Central memory CD8-positive, alpha-beta T cell (primary cell): ENCODE measurements at regions not wholly inside any gene's neighbourhood (a gene's known extent, or its start where the extent isn't known, plus 50 kb on each side); places are given as distances from the start of the nearest gene placed in this dataset.

Experiments used
- ATAC-seq: fragments of 150-1000 bp; cut with Tn5 transposase; replicated peaks from 2 replicates; pipeline ENCODE4 v1.10.0; 2022; ENCODE audit warnings: mild to moderate bottlenecking, moderate FRiP score, moderate number of reproducible peaks; ENCODE audit not compliant: poor library complexity, severe bottlenecking; ENCODE audit errors: extremely low read depth
- DNase-seq, 2 donors: peaks; one replicate each; pipeline ENCODE4 v3.0.0; 2021; ENCODE audit warnings: low spot score in 2 of 2
- H3K27ac Mint-ChIP-seq: one replicate; pipeline ENCODE4 v1.8.0; 2022; ENCODE audit warnings: low read depth, mild to moderate bottlenecking, moderate library complexity, mixed read lengths
- H3K27me3 Mint-ChIP-seq: one replicate; pipeline ENCODE4 v1.8.0; 2022; ENCODE audit warnings: mixed read lengths
- H3K36me3 Mint-ChIP-seq: one replicate; pipeline ENCODE4 v1.8.0; 2022; ENCODE audit warnings: mild to moderate bottlenecking, moderate library complexity, mixed read lengths; ENCODE audit not compliant: insufficient read depth
- H3K4me1 Mint-ChIP-seq: one replicate; pipeline ENCODE4 v1.8.0; 2022; ENCODE audit warnings: mixed read lengths
- H3K4me3 Mint-ChIP-seq: one replicate; pipeline ENCODE4 v1.8.0; 2022; ENCODE audit warnings: mild to moderate bottlenecking, moderate library complexity, mixed read lengths
- H3K9me3 Mint-ChIP-seq: one replicate; pipeline ENCODE4 v1.8.0; 2022; ENCODE audit warnings: mixed read lengths

DNA sequence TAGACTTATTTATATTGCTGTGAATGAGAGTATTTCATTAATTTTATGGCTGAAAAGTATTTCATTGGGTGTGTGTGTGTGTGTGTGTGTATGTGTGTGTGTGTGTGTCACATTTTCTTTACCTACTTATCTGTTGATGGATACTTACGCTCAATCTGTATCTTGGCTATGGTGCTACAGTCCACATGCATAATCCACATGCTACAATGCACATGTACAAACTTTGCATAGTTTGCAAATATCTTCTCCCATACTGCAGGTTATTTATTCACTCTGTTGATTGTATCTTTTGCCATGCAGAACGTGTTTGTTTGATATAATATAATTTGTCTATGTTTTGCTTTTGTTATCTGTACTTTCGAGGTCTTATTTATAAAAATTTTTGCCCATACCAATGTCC lies 167.8 kb downstream of the RAB28 start:
- no peaks in the 10 kb centered on the region for H3K9me3 Mint-ChIP-seq

DNA sequence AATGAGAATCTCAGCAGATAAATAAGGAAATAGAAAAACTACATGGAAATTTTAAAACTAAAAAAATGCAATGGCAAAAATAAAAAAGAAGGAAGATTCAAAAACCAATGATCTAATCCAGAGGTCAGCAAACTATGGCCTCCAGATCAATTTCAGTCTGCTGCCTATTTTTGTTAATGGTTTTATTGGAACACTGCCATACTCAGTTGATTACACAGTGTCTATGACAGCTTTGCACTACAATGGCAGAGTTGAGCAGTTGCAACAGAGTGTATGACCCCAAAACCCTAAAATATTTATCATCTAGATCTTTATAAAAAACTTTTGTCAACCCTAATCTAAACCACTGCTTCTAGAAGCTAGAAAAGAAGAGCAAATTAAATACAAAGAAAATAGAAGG lies 170.3 kb downstream of the RAB28 start:
- no peaks in the 10 kb centered on the region for H3K9me3 Mint-ChIP-seq
- no peaks in the 10 kb centered on the region for H3K4me1 Mint-ChIP-seq
- no peak for DNase-seq
- H3K4me3 Mint-ChIP-seq, result no peak overlapping the region
- no peak for ATAC-seq
- no peaks in the 10 kb centered on the region for H3K36me3 Mint-ChIP-seq
- no peak overlapping the region for H3K27ac Mint-ChIP-seq
- no peaks in the 10 kb centered on the region for H3K27me3 Mint-ChIP-seq

More for the DNA sequence above, 167.8 kb downstream of the RAB28 start:
- ATAC-seq (no peak), DNase-seq (no peak)
- H3K36me3 Mint-ChIP-seq, result peaks cover 1% of the 10 kb centered on the region
- no peak overlapping the region for H3K27ac Mint-ChIP-seq
- no peak overlapping the region for H3K4me3 Mint-ChIP-seq
- no peaks in the 10 kb centered on the region for H3K27me3 Mint-ChIP-seq
- no peaks in the 10 kb centered on the region for H3K4me1 Mint-ChIP-seq

DNA sequence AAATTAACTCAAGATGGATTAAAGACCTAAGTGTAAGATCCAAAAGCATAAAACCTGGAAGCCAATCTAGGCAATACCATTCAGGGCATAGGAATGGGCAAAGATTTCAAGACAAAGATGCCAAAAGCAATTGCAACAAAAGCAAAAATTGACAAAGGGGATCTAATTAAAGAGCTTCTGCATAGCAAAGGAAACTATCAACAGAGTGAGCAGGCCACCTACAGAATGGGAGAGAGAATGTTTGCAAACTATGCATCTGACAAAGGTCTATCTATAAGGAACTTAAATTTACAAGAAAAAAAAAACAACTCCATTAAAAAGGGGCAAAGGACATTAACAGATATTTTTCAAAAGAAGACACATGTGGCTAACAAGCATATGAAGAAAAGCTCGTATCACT lies 171.9 kb downstream of the RAB28 start:
- Mint-ChIP-seq H3K4me3 (no peak overlapping the region), H3K27ac (no peak overlapping the region), H3K27me3 (no peaks in the 10 kb centered on the region), H3K4me1 (no peaks in the 10 kb centered on the region), H3K9me3 (no peaks in the 10 kb centered on the region), H3K36me3 (no peaks in the 10 kb centered on the region)
- no peak for DNase-seq
- ATAC-seq, result no peak

DNA sequence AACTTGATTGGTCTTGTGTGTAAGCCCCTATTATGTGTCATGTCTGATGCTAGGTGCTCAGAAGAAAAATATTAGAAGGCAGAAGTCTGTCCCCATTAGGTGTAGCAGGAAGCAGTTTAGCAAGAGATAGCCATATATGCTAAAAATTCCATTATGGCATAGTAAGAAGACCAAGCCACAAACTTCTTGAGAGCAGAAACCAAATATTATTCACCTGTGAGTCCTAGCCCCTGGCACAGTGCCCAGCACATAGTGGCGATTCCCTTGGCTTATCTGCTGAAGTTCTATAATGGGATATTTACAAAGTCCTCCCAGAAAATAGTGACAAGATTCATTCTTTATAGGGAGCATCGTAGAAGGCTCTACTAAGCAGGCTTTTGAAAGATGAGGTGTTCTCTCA lies 174.4 kb downstream of the RAB28 start:
- no peaks in the 10 kb centered on the region for H3K4me1 Mint-ChIP-seq
- H3K9me3 Mint-ChIP-seq, result no peaks in the 10 kb centered on the region
- H3K36me3 Mint-ChIP-seq, result no peaks in the 10 kb centered on the region
- H3K4me3 Mint-ChIP-seq, result no peak overlapping the region
- DNase-seq (no peak), ATAC-seq (no peak)
- H3K27ac Mint-ChIP-seq, result no peak overlapping the region
- H3K27me3 Mint-ChIP-seq, result no peaks in the 10 kb centered on the region

DNA sequence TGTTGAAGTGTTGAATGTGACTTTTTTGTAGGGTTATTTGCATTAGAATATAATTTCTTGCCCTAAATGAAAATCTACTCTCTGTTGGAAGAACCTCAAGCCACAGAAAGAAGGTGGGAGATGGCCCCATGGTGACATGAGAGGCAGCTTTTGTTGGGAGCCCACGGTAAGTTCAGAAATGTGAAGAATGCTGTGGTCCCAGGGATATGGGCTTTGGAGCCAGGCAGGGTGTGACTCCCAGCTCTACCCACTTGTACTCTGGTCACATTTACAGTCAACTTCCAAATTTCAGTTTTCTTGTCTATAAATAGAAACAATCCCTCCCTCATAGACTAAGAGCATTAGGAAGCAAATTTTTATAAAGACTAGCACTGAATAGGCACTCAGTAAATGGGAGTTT lies 177.8 kb downstream of the RAB28 start:
- ATAC-seq, result no peak
- no peak overlapping the region for H3K27ac Mint-ChIP-seq
- H3K27me3 Mint-ChIP-seq, result no peaks in the 10 kb centered on the region
- H3K36me3 Mint-ChIP-seq, result no peaks in the 10 kb centered on the region
- H3K9me3 Mint-ChIP-seq, result no peaks in the 10 kb centered on the region
- DNase-seq, result no peak
- H3K4me1 Mint-ChIP-seq, result no peaks in the 10 kb centered on the region
- H3K4me3 Mint-ChIP-seq, result no peak overlapping the region

DNA sequence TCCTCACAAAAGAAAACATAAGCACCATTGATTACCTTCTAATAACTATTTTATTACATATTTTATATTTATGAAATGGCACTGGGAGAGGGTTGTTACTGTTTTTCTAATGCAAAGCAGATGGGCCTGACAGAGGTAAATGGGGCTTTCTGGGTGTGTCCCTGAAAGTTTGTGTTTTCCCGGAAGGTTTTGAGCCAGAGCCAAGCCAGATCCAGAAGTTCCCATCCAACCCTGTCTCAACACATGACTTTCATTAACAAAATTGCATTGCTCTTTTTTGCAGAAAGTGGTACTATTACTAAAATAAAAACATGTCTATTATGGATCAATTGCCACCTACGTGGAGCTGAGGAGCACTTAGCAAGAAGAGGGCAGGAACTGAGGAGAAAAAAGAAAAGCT lies 181.3 kb downstream of the RAB28 start:
- Mint-ChIP-seq H3K4me3 (no peak overlapping the region), H3K4me1 (no peaks in the 10 kb centered on the region), H3K27me3 (no peaks in the 10 kb centered on the region), H3K27ac (no peak overlapping the region), H3K9me3 (peaks cover 20% of the 10 kb centered on the region), H3K36me3 (no peaks in the 10 kb centered on the region)
- no peak for DNase-seq
- no peak for ATAC-seq

DNA sequence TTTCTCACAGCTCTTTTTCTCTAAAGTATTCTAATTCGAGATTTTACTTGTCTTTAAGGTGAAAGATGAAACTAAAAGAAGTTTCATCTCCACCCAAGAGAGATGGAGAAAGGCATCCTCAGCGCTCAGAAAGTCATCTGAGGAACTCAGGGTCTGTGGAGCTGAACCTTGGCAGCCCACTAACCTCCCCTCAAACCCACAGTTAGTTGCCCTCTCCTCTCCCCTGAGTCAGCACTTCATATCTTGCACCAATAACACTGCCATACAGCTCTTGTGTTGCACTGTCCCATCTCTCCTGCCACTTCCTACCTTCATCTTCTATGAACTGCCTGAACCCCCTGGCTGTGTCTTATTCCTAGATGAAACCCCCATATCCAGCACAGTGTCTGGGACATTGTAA lies 184.8 kb downstream of the RAB28 start:
- no peak for ATAC-seq

DNA sequence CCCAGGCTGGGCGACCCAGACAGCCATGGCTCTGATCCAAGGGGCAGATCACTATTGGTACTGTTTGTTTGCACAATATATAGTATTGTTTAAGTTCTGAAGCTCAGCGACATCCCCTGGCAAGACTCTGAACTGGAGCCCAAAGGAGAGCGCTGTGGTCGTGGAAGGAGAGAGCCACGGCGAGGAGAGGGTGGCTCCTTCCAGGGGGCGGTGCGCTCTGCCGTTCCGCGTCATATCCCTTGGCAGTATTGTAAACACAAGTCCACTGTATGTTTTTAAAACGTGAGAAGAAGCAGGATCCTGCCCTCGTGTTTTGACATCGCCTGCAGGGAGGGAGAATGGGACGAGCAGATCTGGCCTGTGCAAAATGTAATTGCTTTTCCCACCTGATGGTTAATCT lies 185.5 kb downstream of the RAB28 start:
- H3K9me3 Mint-ChIP-seq, result peaks cover 28% of the 10 kb centered on the region
- ATAC-seq (no peak), DNase-seq (no peak)
- no peak overlapping the region for H3K27ac Mint-ChIP-seq
- H3K27me3 Mint-ChIP-seq, result no peaks in the 10 kb centered on the region
- no peaks in the 10 kb centered on the region for H3K4me1 Mint-ChIP-seq
- no peaks in the 10 kb centered on the region for H3K36me3 Mint-ChIP-seq
- no peak overlapping the region for H3K4me3 Mint-ChIP-seq

More for the DNA sequence above, 184.8 kb downstream of the RAB28 start:
- Mint-ChIP-seq H3K27ac (no peak overlapping the region), H3K36me3 (no peaks in the 10 kb centered on the region), H3K27me3 (no peaks in the 10 kb centered on the region), H3K4me1 (no peaks in the 10 kb centered on the region), H3K4me3 (no peak overlapping the region), H3K9me3 (peaks cover 28% of the 10 kb centered on the region)
- no peak for DNase-seq

DNA sequence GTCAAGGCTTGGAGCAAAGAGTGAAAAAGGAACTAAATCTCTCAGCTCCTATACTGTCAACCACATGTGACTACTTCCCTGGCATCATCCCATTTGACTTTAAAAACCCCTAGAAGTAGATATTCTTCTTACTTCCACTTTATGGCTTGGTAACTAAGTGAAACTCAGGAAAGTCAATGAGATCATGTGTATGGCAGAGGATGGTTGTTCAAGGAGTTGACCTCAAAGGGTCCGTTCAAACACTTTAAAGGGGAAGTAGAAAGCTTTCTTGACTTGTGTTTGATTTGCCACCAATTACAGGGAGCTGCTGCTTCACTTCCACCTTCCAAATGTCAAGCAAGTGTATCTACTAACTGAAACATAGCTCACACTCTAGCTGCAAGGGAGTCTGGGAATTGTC lies 187.2 kb downstream of the RAB28 start:
- H3K27ac Mint-ChIP-seq, result no peak overlapping the region
- H3K9me3 Mint-ChIP-seq, result peaks cover 33% of the 10 kb centered on the region
- ATAC-seq (no peak), DNase-seq (no peak)
- no peaks in the 10 kb centered on the region for H3K4me1 Mint-ChIP-seq
- no peaks in the 10 kb centered on the region for H3K36me3 Mint-ChIP-seq
- no peak overlapping the region for H3K4me3 Mint-ChIP-seq
- H3K27me3 Mint-ChIP-seq, result no peaks in the 10 kb centered on the region

DNA sequence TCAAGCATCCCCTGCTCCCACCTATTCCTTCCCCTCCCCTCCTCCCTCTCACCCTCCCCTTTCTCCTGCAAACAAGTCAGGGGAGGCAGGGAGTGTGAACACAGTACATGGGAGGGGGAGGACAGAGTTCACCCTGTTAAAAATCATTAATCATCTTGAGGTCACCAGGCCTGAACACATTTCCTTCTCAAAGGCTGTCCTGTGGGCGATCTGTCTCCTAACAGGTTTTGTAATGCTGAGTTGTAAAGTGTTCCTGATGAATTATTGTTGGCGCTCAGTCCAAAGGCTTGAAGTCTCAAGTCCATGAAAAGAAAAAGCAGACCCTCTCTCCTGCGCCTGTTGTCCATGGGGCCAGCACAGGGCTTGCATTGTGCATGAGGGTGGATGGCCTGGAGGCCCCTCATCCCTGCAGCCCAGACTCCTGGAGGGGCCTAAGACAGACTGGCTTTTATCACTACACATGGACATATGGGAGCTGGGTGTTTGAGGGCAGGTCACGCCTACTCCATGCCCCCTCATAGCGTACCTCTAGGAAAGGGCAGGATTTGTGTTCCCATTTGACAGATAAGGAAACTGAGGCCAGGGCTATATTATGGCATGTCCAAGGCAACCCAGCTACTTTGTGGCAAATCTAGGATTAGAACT lies 189.1 kb downstream of the RAB28 start:
- H3K4me1 Mint-ChIP-seq, result no peaks in the 10 kb centered on the region
- no peaks in the 10 kb centered on the region for H3K27me3 Mint-ChIP-seq
- no peaks in the 10 kb centered on the region for H3K36me3 Mint-ChIP-seq
- no peak overlapping the region for H3K27ac Mint-ChIP-seq
- ATAC-seq (no peak), DNase-seq (no peak)
- no peak overlapping the region for H3K4me3 Mint-ChIP-seq
- H3K9me3 Mint-ChIP-seq, result peaks cover 31% of the 10 kb centered on the region

DNA sequence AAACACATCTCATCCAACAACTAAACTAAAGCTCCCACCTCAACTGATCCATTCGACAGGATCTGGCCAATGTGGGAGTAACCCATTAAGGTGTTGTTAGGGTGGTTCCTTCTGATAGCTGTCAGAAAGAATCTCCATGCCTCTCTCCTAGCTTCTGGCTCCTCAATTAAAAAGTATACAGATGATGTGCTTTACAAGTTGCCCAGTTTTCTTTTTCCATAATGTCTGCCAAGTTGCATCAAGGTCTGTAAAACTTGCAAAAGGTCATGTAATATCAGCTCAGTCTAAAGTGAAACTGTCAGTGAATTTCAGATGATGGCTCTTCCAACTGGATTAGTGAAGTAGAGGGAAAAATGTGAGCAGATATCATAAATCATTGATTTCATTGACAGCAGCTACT lies 191.8 kb downstream of the RAB28 start:
- Mint-ChIP-seq H3K27ac (no peak overlapping the region), H3K9me3 (peaks cover 31% of the 10 kb centered on the region), H3K4me3 (no peak overlapping the region), H3K27me3 (no peaks in the 10 kb centered on the region), H3K36me3 (no peaks in the 10 kb centered on the region), H3K4me1 (no peaks in the 10 kb centered on the region)
- no peak for DNase-seq
- ATAC-seq, result no peak

DNA sequence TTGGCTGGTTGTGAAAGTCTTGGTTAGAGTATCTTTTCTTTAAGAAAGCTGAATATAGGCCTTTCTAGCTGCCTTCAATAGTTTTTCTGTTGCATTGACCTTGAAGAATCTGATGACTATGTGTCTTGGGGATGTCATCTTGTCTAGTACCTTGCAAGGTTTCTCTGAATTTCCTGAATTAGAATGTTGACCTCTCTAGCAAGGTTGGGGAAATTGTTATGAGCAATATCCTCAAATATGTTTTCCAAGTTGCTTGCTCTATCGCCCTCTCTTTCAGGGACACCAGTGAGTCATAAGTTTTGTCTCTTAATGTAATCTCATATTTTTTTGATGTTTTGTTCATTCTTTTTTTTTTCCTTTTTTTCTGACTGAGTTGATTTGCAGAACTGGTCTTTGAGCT lies 194.7 kb downstream of the RAB28 start:
- ATAC-seq, result no peak
- no peaks in the 10 kb centered on the region for H3K36me3 Mint-ChIP-seq
- no peaks in the 10 kb centered on the region for H3K27me3 Mint-ChIP-seq
- H3K4me3 Mint-ChIP-seq, result no peak overlapping the region
- peaks cover 28% of the 10 kb centered on the region for H3K9me3 Mint-ChIP-seq
- no peak overlapping the region for H3K27ac Mint-ChIP-seq
- no peaks in the 10 kb centered on the region for H3K4me1 Mint-ChIP-seq
- no peak for DNase-seq

DNA sequence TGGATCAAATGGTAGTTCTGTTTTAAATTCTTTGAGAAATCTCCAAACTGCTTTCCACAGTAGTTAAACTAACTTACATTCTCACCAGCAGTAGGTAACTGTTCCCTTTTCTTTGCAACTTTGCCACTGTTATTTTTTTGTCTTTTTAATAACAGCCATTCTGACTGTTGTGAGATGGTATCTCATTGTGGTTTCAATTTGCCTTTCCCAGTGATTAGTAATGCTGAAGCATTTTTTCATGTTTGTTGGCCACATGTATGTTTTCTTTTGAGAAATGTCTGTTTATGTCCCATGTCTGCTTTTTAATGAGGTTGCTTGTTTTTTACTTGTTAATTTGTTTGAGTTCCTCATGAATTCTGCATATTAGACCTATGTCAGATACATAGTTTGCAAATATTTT lies 198.8 kb downstream of the RAB28 start:
- H3K27ac Mint-ChIP-seq, result no peak overlapping the region
- peaks cover 2% of the 10 kb centered on the region for H3K36me3 Mint-ChIP-seq
- peaks cover 14% of the 10 kb centered on the region for H3K9me3 Mint-ChIP-seq
- no peak overlapping the region for H3K4me3 Mint-ChIP-seq
- H3K27me3 Mint-ChIP-seq, result no peaks in the 10 kb centered on the region
- H3K4me1 Mint-ChIP-seq, result no peaks in the 10 kb centered on the region
- DNase-seq (no peak), ATAC-seq (no peak)

DNA sequence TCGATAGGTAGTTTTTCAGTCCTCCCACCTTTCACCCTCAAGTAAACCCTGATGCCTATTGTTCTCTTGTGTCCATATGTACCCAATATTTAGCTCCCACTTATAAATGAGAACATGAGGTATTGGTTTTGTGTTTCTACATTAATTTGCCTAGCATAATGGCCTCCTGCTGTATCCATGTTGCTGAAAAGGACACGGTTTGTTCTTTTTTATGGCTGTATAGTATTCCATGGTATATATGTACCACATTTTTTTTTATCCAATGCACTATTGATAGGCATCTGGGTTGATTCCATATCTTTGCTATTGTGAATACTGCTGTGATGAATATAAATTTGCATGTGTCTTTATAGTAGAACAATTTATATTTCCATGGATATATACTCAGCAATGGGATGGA lies 199.2 kb downstream of the RAB28 start:
- Mint-ChIP-seq H3K9me3 (peaks cover 14% of the 10 kb centered on the region), H3K27ac (no peak overlapping the region), H3K27me3 (no peaks in the 10 kb centered on the region), H3K36me3 (peaks cover 2% of the 10 kb centered on the region), H3K4me1 (no peaks in the 10 kb centered on the region), H3K4me3 (no peak overlapping the region)
- no peak for ATAC-seq
- no peak for DNase-seq
